IMR-90 (cell line): ENCODE measurements at regions not wholly inside any gene's neighbourhood (a gene's known extent, or its start where the extent isn't known, plus 50 kb on each side); places are given as distances from the start of the nearest gene placed in this dataset.

ENCODE experiments used
- BHLHE40 ChIP-seq: fragments of 150-350 bp; IDR thresholded peaks from 2 replicates; pipeline ENCODE4 v1.6.1; 2016; ENCODE audit warnings: mild to moderate bottlenecking, low read depth, low read length
- CEBPB ChIP-seq: IDR thresholded peaks from 2 replicates; pipeline ENCODE4 v1.6.1; 2012; ENCODE audit warnings: low read depth, low read length, improper control_type of control experiment
- CHD1 ChIP-seq: IDR thresholded peaks from 2 replicates; pipeline ENCODE4 v1.6.1; 2012; ENCODE audit warnings: low read depth, low read length, improper control_type of control experiment
- NFE2L2 ChIP-seq: fragments of 150-350 bp; IDR thresholded peaks from 2 replicates; pipeline ENCODE4 v1.6.1; 2016; ENCODE audit warnings: low read depth, mild to moderate bottlenecking, low read length
- POLR2A ChIP-seq: IDR thresholded peaks from 2 replicates; pipeline ENCODE4 v1.6.1; 2012; ENCODE audit warnings: mild to moderate bottlenecking, low read depth, low read length
- RAD21 ChIP-seq: IDR thresholded peaks from 2 replicates; pipeline ENCODE4 v1.6.1; 2012; ENCODE audit warnings: low read length, improper control_type of control experiment
- RFX5 ChIP-seq: IDR thresholded peaks from 2 replicates; pipeline ENCODE4 v1.8.0; 2012; ENCODE audit warnings: low read depth, mild to moderate bottlenecking, low read length, moderate library complexity
- SMC3 ChIP-seq: fragments of 150-350 bp; IDR thresholded peaks from 2 replicates; pipeline ENCODE4 v1.6.1; 2016; ENCODE audit warnings: low read depth, mild to moderate bottlenecking, antibody characterized with exemption, low read length, moderate library complexity
- TF ChIP-seq, protein P1 (sequence below): conservative IDR thresholded peaks from 2 replicates; pipeline ENCODE4 v1.5.1; 2012; ENCODE audit warnings: mild to moderate bottlenecking, low read depth, low read length, improper control_type of control experiment
- TF ChIP-seq, protein P2 (sequence below): fragments of 150-350 bp; IDR thresholded peaks from 2 replicates; pipeline ENCODE4 v1.6.1; 2017; ENCODE audit warnings: mild to moderate bottlenecking, antibody characterized with exemption, low read length, low read depth

DNA sequence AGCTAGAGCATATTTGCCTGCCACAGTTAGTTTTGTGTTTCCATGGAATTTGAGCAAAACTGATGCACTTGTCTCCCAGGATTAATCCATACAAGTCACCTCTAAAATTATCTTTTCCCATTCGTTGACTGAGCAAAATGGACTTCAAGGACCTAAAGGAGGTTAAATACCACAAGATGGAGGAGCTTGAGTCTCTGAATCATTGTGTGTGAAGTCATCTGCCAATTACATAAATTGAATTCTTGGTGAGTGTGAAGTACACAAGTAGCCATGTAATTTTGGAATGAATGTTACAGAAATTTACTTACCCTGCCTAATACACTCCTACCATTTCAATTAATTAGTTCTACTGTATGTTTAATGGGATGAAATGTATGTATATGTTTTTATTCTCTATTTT, 501.7 kb upstream of the POT1 start:
- TF ChIP-seq POLR2A, result no peak
- TF ChIP-seq, protein P1, sequence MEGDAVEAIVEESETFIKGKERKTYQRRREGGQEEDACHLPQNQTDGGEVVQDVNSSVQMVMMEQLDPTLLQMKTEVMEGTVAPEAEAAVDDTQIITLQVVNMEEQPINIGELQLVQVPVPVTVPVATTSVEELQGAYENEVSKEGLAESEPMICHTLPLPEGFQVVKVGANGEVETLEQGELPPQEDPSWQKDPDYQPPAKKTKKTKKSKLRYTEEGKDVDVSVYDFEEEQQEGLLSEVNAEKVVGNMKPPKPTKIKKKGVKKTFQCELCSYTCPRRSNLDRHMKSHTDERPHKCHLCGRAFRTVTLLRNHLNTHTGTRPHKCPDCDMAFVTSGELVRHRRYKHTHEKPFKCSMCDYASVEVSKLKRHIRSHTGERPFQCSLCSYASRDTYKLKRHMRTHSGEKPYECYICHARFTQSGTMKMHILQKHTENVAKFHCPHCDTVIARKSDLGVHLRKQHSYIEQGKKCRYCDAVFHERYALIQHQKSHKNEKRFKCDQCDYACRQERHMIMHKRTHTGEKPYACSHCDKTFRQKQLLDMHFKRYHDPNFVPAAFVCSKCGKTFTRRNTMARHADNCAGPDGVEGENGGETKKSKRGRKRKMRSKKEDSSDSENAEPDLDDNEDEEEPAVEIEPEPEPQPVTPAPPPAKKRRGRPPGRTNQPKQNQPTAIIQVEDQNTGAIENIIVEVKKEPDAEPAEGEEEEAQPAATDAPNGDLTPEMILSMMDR, result no peak
- no peak for TF ChIP-seq RFX5
- TF ChIP-seq BHLHE40, result no peak
- no peak for TF ChIP-seq SMC3
- no peak for TF ChIP-seq NFE2L2
- TF ChIP-seq, protein P2, sequence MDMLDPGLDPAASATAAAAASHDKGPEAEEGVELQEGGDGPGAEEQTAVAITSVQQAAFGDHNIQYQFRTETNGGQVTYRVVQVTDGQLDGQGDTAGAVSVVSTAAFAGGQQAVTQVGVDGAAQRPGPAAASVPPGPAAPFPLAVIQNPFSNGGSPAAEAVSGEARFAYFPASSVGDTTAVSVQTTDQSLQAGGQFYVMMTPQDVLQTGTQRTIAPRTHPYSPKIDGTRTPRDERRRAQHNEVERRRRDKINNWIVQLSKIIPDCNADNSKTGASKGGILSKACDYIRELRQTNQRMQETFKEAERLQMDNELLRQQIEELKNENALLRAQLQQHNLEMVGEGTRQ, result no peak
- TF ChIP-seq RAD21, result no peak
- TF ChIP-seq CEBPB, result no peak
- TF ChIP-seq CHD1, result no peak
